CD14-positive monocyte (primary cell): ENCODE measurements at regions not wholly inside any gene's neighbourhood (a gene's known extent, or its start where the extent isn't known, plus 50 kb on each side); places are given as distances from the start of the nearest gene placed in this dataset.
A peak's percentile ranks its signal among the peaks of the same experiment; 100 is the strongest.

Experiments
- DNase-seq, 3 donors: peaks; one replicate each; pipeline ENCODE4 v3.0.0-alpha.2; 2011 to 2022
- H2AFZ ChIP-seq: 2 replicates; pipeline ENCODE4 v1.6.0; 2012; ENCODE audit warnings: mild to moderate bottlenecking, low read depth, low read length, inconsistent platforms; ENCODE audit not compliant: insufficient read depth, poor library complexity, severe bottlenecking
- H3K27ac ChIP-seq, 2 donors: 1 replicate in 1 of 2; 2 replicates in 1 of 2; pipeline ENCODE4 v1.5.1; 2012 to 2013; ENCODE audit warnings: low read length in 2 of 2, control low read depth in 1 of 2, inconsistent platforms in 1 of 2, low read depth in 1 of 2, mild to moderate bottlenecking in 1 of 2
- H3K27me3 ChIP-seq, 2 donors: one replicate each; pipeline versions ENCODE4 v1.6.0 to v1.6.1; 2011 to 2013; ENCODE audit warnings: low read length in 2 of 2; ENCODE audit not compliant: control insufficient read depth in 2 of 2, insufficient read depth in 2 of 2
- H3K36me3 ChIP-seq, 2 donors: replicated peaks in 1 of 2; 1 replicate in 1 of 2; 2 replicates in 1 of 2; pipeline versions ENCODE4 v1.5.1 to v1.6.1; 2012 to 2013; ENCODE audit warnings: low read length in 2 of 2, control low read depth in 1 of 2, inconsistent platforms in 1 of 2, mild to moderate bottlenecking in 1 of 2; ENCODE audit not compliant: insufficient read depth in 2 of 2, control insufficient read depth in 1 of 2
- H3K4me1 ChIP-seq, 2 donors: 1 replicate in 1 of 2; 2 replicates in 1 of 2; pipeline versions ENCODE4 v1.5.1 to v1.6.1; 2012 to 2013; ENCODE audit warnings: low read length in 2 of 2, control low read depth in 1 of 2, inconsistent platforms in 1 of 2, mild to moderate bottlenecking in 1 of 2, moderate library complexity in 1 of 2; ENCODE audit not compliant: insufficient read depth in 2 of 2, control insufficient read depth in 1 of 2
- H3K4me2 ChIP-seq: replicated peaks from 2 replicates; pipeline ENCODE3; 2012; ENCODE audit warnings: low read length, moderate library complexity, mild to moderate bottlenecking; ENCODE audit not compliant: poor library complexity, severe bottlenecking; ENCODE audit errors: extremely low read depth
- H3K4me3 ChIP-seq, 3 experiments: fragments of 200-600 bp in 1 of 3; sonication (generic) in 1 of 3; replicated peaks in 1 of 3; 1 replicate in 2 of 3; 2 replicates in 1 of 3; pipeline ENCODE4 v1.5.1; 2011 to 2013; ENCODE audit warnings: low read length in 3 of 3, mild to moderate bottlenecking in 3 of 3, control low read depth in 2 of 3, low read depth in 2 of 3, inconsistent platforms in 1 of 3, moderate library complexity in 1 of 3
- H3K79me2 ChIP-seq: 2 replicates; pipeline ENCODE4 v1.6.0; 2012; ENCODE audit warnings: mild to moderate bottlenecking, control low read depth, inconsistent platforms, low read length, moderate library complexity; ENCODE audit not compliant: insufficient read depth
- H3K9ac ChIP-seq: 2 replicates; pipeline ENCODE4 v1.6.0; 2017; ENCODE audit warnings: low read length, mild to moderate bottlenecking; ENCODE audit not compliant: insufficient read depth, poor library complexity, severe bottlenecking
- H3K9me3 ChIP-seq, 2 donors: replicated peaks in 1 of 2; 1 replicate in 1 of 2; 2 replicates in 1 of 2; pipeline versions ENCODE4 v1.5.1 to v1.6.1; 2012 to 2013; ENCODE audit warnings: low read length in 2 of 2, control low read depth in 1 of 2; ENCODE audit not compliant: control insufficient read depth in 1 of 2, insufficient read depth in 1 of 2
- H4K20me1 ChIP-seq: 2 replicates; pipeline ENCODE4 v1.6.0; 2012; ENCODE audit warnings: mild to moderate bottlenecking, low read length, control low read depth, moderate library complexity; ENCODE audit not compliant: insufficient read depth
- H3K27ac Mint-ChIP-seq, 7 donors: one replicate each; pipeline ENCODE4 v1.8.0; 2020; ENCODE audit warnings: mild to moderate bottlenecking in 7 of 7, mixed read lengths in 7 of 7, moderate library complexity in 6 of 7, inconsistent platforms in 2 of 7
- H3K27me3 Mint-ChIP-seq, 3 donors: one replicate each; pipeline ENCODE4 v1.8.0; 2021 to 2022; ENCODE audit warnings: low read depth in 3 of 3, mild to moderate bottlenecking in 3 of 3, mixed read lengths in 3 of 3, moderate library complexity in 3 of 3, inconsistent platforms in 1 of 3
- H3K36me3 Mint-ChIP-seq, 2 donors: one replicate each; pipeline ENCODE4 v1.8.0; 2020; ENCODE audit warnings: mixed read lengths in 2 of 2, inconsistent platforms in 1 of 2, mild to moderate bottlenecking in 1 of 2
- H3K4me1 Mint-ChIP-seq: one replicate; pipeline ENCODE4 v1.8.0; 2020; ENCODE audit warnings: mild to moderate bottlenecking, mixed read lengths
- H3K4me3 Mint-ChIP-seq, 2 donors: one replicate each; pipeline ENCODE4 v1.8.0; 2020; ENCODE audit warnings: mild to moderate bottlenecking in 2 of 2, mixed read lengths in 2 of 2, moderate library complexity in 1 of 2
- H3K9me3 Mint-ChIP-seq, 7 donors: one replicate each; pipeline ENCODE4 v1.8.0; 2020 to 2022; ENCODE audit warnings: mixed read lengths in 7 of 7, mild to moderate bottlenecking in 6 of 7, moderate library complexity in 6 of 7, inconsistent platforms in 2 of 7
- WGBS: methylation state at CpG from one replicate; pipeline ENCODE4 v1.1.5; 2013; ENCODE audit warnings: missing lambda C conversion rate; ENCODE audit not compliant: insufficient coverage; 5-methylcytosine and 5-hydroxymethylcytosine counted together
- intact Hi-C, 2 donors: fragments of 100-400 bp; cut with micrococcal nuclease; formaldehyde crosslinking; loops; one replicate each; pipeline versions ENCODE4 v1.15.0 to v1.15.1; 2023
- TF ChIP-seq, protein P1 (sequence below): fragments of 200-600 bp; IDR thresholded peaks from one replicate; pipeline ENCODE4 v1.8.0; 2022; ENCODE audit warnings: antibody characterized with exemption, mild to moderate bottlenecking

DNA sequence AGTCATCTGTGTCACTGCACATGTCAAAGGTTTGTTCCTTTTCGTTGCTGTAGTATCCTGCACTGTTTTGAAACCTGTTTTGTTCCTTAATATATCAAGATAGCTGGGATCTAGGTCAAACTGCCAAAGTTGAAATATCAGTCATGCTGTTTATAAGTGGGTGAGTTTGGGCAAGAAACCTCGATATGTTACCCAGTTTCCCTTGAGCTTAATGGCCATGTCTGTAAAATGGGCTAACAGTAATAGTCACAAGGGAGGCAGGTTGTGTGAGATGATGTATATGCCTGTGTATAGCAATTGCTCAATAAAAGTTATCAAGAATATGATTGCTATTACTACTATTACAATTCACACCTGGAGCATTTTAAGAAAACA is 57.1 kb downstream of the BHLHE40 start:
- H2AFZ ChIP-seq = no peak overlapping the region

DNA sequence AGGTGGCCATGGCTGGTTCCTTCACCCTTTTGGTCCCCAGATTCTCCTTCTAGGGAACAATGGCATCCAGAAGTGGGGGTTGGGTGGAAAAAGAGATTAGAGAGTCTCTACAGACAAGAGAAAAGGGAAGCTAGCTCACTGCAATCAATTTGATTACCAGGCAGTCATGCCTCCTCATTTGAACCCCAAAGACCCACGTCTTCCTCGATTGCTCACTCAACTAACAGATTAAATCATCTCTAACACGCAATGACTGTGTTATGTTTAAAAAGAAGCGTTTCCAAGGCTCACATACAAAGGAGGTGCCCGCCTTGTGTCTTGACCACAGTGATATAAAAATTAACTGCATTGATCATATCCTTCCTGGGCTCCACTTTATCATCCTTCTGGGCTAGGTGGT is 57.6 kb downstream of the BHLHE40 start:
- no peaks in the 10 kb centered on the region for H3K9me3 ChIP-seq
- no peak overlapping the region for H3K9ac ChIP-seq
- Mint-ChIP-seq H3K4me3 (no peak overlapping the region), H3K27me3 (peaks cover 0 to 6% (median 1%) of the 10 kb centered on the region in 3 donors), H3K27ac (peak overlapping the region in 4 of 7 donors; percentile 22 to 83 (median 66)), H3K9me3 (peaks cover 0 to 2% (median 0%) of the 10 kb centered on the region in 7 donors), H3K4me1 (peaks cover 43% of the 10 kb centered on the region), H3K36me3 (no peaks in the 10 kb centered on the region)
- H3K4me3 ChIP-seq = no peak overlapping the region
- no peak overlapping the region for H3K27ac ChIP-seq
- H2AFZ ChIP-seq = no peak overlapping the region
- TF ChIP-seq, protein P1, sequence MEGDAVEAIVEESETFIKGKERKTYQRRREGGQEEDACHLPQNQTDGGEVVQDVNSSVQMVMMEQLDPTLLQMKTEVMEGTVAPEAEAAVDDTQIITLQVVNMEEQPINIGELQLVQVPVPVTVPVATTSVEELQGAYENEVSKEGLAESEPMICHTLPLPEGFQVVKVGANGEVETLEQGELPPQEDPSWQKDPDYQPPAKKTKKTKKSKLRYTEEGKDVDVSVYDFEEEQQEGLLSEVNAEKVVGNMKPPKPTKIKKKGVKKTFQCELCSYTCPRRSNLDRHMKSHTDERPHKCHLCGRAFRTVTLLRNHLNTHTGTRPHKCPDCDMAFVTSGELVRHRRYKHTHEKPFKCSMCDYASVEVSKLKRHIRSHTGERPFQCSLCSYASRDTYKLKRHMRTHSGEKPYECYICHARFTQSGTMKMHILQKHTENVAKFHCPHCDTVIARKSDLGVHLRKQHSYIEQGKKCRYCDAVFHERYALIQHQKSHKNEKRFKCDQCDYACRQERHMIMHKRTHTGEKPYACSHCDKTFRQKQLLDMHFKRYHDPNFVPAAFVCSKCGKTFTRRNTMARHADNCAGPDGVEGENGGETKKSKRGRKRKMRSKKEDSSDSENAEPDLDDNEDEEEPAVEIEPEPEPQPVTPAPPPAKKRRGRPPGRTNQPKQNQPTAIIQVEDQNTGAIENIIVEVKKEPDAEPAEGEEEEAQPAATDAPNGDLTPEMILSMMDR = no peak
- no peak overlapping the region for H3K4me2 ChIP-seq
- H3K4me1 ChIP-seq = peaks cover 33 to 43% of the 10 kb centered on the region in 2 donors
- H4K20me1 ChIP-seq = no peaks in the 10 kb centered on the region
- DNase-seq = peak in 2 of 3 donors; percentile 45 to 54
- H3K27me3 ChIP-seq = no peaks in the 10 kb centered on the region
- H3K36me3 ChIP-seq = no peaks in the 10 kb centered on the region
- WGBS = no CpG with 5 or more reads among the region's 5 CpGs
- no peaks in the 10 kb centered on the region for H3K79me2 ChIP-seq
- intact Hi-C loops = no loop called here

More for the DNA sequence above, 57.1 kb downstream of the BHLHE40 start:
- Histone ChIP-seq H3K79me2 (no peaks in the 10 kb centered on the region), H3K9ac (no peak overlapping the region), H3K4me3 (no peak overlapping the region), H3K4me2 (no peak overlapping the region), H4K20me1 (no peaks in the 10 kb centered on the region), H3K27me3 (no peaks in the 10 kb centered on the region), H3K9me3 (no peaks in the 10 kb centered on the region), H3K36me3 (no peaks in the 10 kb centered on the region), H3K4me1 (peaks cover 38 to 48% of the 10 kb centered on the region in 2 donors), H3K27ac (no peak overlapping the region)
- 92% methylated on average over 2 of the region's 2 CpGs for WGBS
- Mint-ChIP-seq H3K36me3 (no peaks in the 10 kb centered on the region), H3K4me1 (peaks cover 48% of the 10 kb centered on the region), H3K27me3 (peaks cover 0 to 5% (median 1%) of the 10 kb centered on the region in 3 donors), H3K4me3 (no peak overlapping the region), H3K27ac (peak overlapping the region in 4 of 7 donors; percentile 7 to 80 (median 28)), H3K9me3 (peaks cover 0 to 2% (median 0%) of the 10 kb centered on the region in 7 donors)
- intact Hi-C loops = no loop called here
- no peak for DNase-seq
- TF ChIP-seq, protein P1 = no peak
